ENCODE measurements at regions not wholly inside any gene's neighbourhood (a gene's known extent, or its start where the extent isn't known, plus 50 kb on each side); places are given as distances from the start of the nearest gene placed in this dataset.

DNA sequence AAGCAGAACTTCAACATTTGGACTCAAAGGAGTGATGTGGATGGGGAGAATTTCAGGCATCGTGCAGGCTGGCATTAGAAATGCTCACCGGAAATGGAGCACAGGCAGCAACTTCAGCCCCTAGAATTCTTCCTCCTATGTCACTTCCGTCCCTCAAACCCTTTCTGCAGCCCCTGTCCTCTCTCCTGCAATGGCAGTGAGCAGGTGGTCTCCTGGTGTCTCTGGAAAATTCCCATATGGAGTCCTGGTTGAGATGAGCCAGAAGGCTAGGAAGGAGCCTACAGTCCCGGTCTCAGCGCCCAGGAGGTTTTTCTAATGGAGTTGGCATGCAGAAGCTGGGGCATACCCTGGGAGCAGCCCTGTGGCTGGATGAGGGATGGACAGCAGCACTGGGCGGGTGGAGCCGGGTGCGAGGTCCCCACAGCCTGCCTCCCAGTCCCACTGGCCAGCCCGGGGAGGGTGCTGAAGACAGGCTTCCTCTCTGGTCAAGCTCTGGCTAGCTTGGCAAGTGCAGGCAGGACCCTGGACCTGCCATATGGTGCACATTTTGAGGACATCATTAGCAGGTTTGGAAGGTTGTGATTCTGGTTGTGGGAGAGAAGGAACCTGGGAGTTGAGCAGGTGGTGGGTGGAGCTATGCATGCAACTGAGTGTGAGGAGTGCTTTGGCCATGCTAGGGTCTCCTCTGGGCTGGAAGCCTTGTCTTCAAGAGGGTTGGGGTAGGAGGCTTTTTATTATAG is 59.8 kb upstream of the B3GAT1 start (continued):
- TF ChIP-seq TOE1 (IDR thresholded peaks at IDR 0.05; ENCODE audit: borderline replicate concordance), result no peak
- TF ChIP-seq TOE1 (CRISPR knock-in tag; IDR thresholded peaks at IDR 0.05; ENCODE audit: borderline replicate concordance, low read depth), result no peak

GRCh38 chr11:134471087-134471715 is 59.2 kb upstream of the B3GAT1 start:
- H3K9me1 ChIP-seq (ENCODE audit: control insufficient read depth, insufficient read depth, low read length), result no peaks in the 10 kb centered on the region
- 4% methylated on average over 28 of the region's 28 CpGs for WGBS (ENCODE audit: insufficient coverage, low coverage, missing lambda C conversion rate)
- H3K4me3 ChIP-seq, result no peak overlapping the region
- in situ Hi-C loops (cut with MboI), result no loop called here
- intact Hi-C loops (cut with micrococcal nuclease), result no loop called here
- no peak for TF ChIP-seq DNMT1 (IDR thresholded peaks at IDR 0.05)
- no peak for TF ChIP-seq ATF4 (CRISPR knock-in tag; IDR thresholded peaks at IDR 0.05)
- TF ChIP-seq SMARCC2 (IDR thresholded peaks at IDR 0.05; ENCODE audit: low read depth), result no peak
- TF ChIP-seq NRF1 (conservative IDR thresholded peaks at IDR 0.05 in 1 of 2, IDR thresholded peaks at IDR 0.05 in 1 of 2), result peak in 1 of 2 experiments; percentile 33; a peak in 2 of 4 replicates
- TF ChIP-seq SAFB (IDR thresholded peaks at IDR 0.05; ENCODE audit: borderline replicate concordance, low read depth, low read length), result no peak
- TF ChIP-seq PCBP1 (IDR thresholded peaks at IDR 0.05; ENCODE audit: low read depth, low read length, poor library complexity, severe bottlenecking), result no peak
- no peak for TF ChIP-seq MECOM (CRISPR knock-in tag; IDR thresholded peaks at IDR 0.05)
- H4K20me1 ChIP-seq (replicated peaks; ENCODE audit: control insufficient read depth, insufficient read depth, low read length), result no peaks in the 10 kb centered on the region
- H3K27ac ChIP-seq (ENCODE audit: extremely low read depth, low read depth, low read length), result no peak overlapping the region
- POLR2A ChIA-PET, result interaction anchor here (0.6 kb wide), 2 partner anchors 15 to 46 kb away, joined by 3 read pairs; no protein-coding TSS in a partner anchor
- H3K4me1 ChIP-seq (replicated peaks in 1 of 2; ENCODE audit: control insufficient read depth in 2 of 2, insufficient read depth in 2 of 2, low read length in 2 of 2), result peaks cover 0 to 4% of the 10 kb centered on the region in 2 experiments; a peak in 1 of 5 replicates
- H3K36me3 ChIP-seq (ENCODE audit: control insufficient read depth, insufficient read depth, low read length), result no peaks in the 10 kb centered on the region
- H3K27me3 ChIP-seq (ENCODE audit: control insufficient read depth in 2 of 2, insufficient read depth in 2 of 2, low read length in 2 of 2), result peaks cover 15 to 72% of the 10 kb centered on the region in 2 experiments
- ATAC-seq (no peak), DNase-seq (ENCODE audit: extremely low read depth in 1 of 4, low spot score in 3 of 4) (no peak), FAIRE-seq (no peak)
- CTCF ChIA-PET (ENCODE audit: low intra/inter-chr PET ratio), result no interaction called here
- no peaks in the 10 kb centered on the region for H3K79me2 ChIP-seq (ENCODE audit: control insufficient read depth, insufficient read depth, low read length)
- no peak overlapping the region for H3K4me2 ChIP-seq (ENCODE audit: insufficient read depth, low read length)
- H3K9ac ChIP-seq (ENCODE audit: insufficient read depth in 1 of 2, low read depth in 2 of 2, low read length in 2 of 2), result no peak overlapping the region
- no peak overlapping the region for H2AFZ ChIP-seq (ENCODE audit: low read depth, low read length)
- H3K9me3 ChIP-seq (replicated peaks; ENCODE audit: control insufficient read depth, insufficient read depth, low read depth, low read length), result no peaks in the 10 kb centered on the region
- BruUV-seq (replicated peaks), result no TSS peak
